Calu3 (cell line): ENCODE measurements at regions not wholly inside any gene's neighbourhood (a gene's known extent, or its start where the extent isn't known, plus 50 kb on each side); places are given as distances from the start of the nearest gene placed in this dataset.

ENCODE experiments used
- BruUV-seq: library from RNA; stranded (reverse); fragments of 400-500 nt; replicated peaks from 2 replicates; lab custom pipeline; 2021; lab: Mats Ljungman, UMichigan
- CTCF ChIA-PET: fragments of 300-600 bp; sonication (Branson Sonifier 250); formaldehyde crosslinking; loops from one replicate; lab custom pipeline; 2022; ENCODE audit warnings: antibody characterized with exemption; lab: Charles Lee
- DNase-seq: peaks from one replicate; pipeline ENCODE4 v3.0.0; 2022
- H3K27ac Mint-ChIP-seq: one replicate; pipeline ENCODE4 v1.8.0; 2022; ENCODE audit warnings: mixed read lengths; ENCODE audit not compliant: unreplicated experiment
- H3K27me3 Mint-ChIP-seq: one replicate; pipeline ENCODE4 v1.8.0; 2022; ENCODE audit warnings: mixed read lengths; ENCODE audit not compliant: unreplicated experiment
- H3K36me3 Mint-ChIP-seq: one replicate; pipeline ENCODE4 v1.8.0; 2022; ENCODE audit warnings: mild to moderate bottlenecking, moderate library complexity, mixed read lengths; ENCODE audit not compliant: insufficient read depth, unreplicated experiment
- H3K4me1 Mint-ChIP-seq: one replicate; pipeline ENCODE4 v1.8.0; 2022; ENCODE audit warnings: mild to moderate bottlenecking, low read depth, mixed read lengths; ENCODE audit not compliant: unreplicated experiment
- H3K4me3 Mint-ChIP-seq: one replicate; pipeline ENCODE4 v1.8.0; 2022; ENCODE audit warnings: mild to moderate bottlenecking, low read depth, moderate library complexity, mixed read lengths; ENCODE audit not compliant: unreplicated experiment
- H3K9me3 Mint-ChIP-seq: one replicate; pipeline ENCODE4 v1.8.0; 2022; ENCODE audit warnings: low read depth, mixed read lengths; ENCODE audit not compliant: unreplicated experiment
- CTCF ChIP-seq: fragments of 200-600 bp; IDR thresholded peaks from one replicate; pipeline ENCODE4 v1.8.0; 2022; ENCODE audit warnings: antibody characterized with exemption; ENCODE audit not compliant: unreplicated experiment
- intact Hi-C: fragments of 100-400 bp; cut with micrococcal nuclease; formaldehyde crosslinking; loops from one replicate; pipeline ENCODE4 v1.10.0; 2022; ENCODE audit not compliant: unreplicated experiment

DNA sequence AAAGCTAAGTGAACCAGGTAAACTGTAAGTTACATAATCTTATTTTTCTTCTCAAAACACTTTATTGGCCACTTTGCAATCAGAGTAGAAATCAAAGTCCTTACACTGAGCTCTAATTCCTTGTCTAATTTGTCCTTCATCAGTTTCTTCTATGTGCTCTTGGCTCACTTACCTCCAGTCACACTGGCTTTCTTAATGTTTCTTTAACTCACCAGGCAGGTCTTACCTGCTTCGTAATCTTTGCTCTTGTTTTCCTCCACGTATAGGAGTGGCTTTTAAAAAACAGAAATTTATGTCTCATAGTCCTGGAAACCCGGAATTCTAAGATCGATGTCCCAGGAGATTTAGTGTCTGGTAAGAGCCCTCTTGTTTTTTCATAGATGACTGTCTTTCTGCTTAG lies 1462.1 kb downstream of the FSTL5 start:
- H3K27me3 Mint-ChIP-seq: no peaks in the 10 kb centered on the region
- TF ChIP-seq CTCF: no peak
- CTCF ChIA-PET: no interaction called here
- no peaks in the 10 kb centered on the region for H3K9me3 Mint-ChIP-seq
- H3K4me3 Mint-ChIP-seq: no peak overlapping the region
- H3K4me1 Mint-ChIP-seq: peaks cover 18% of the 10 kb centered on the region
- intact Hi-C loops: no loop called here
- H3K36me3 Mint-ChIP-seq: peaks cover 5% of the 10 kb centered on the region
- H3K27ac Mint-ChIP-seq: peak overlapping the region; percentile 18
- DNase-seq: no peak
- BruUV-seq: no TSS peak

GRCh38 chr4:160709026-160709425 lies 1454.8 kb downstream of the FSTL5 start:
- H3K27ac Mint-ChIP-seq: no peak overlapping the region
- no peak for DNase-seq
- intact Hi-C loops: no loop called here
- CTCF ChIA-PET: no interaction called here
- no peak for TF ChIP-seq CTCF
- H3K27me3 Mint-ChIP-seq: no peaks in the 10 kb centered on the region
- no peak overlapping the region for H3K4me3 Mint-ChIP-seq
- H3K36me3 Mint-ChIP-seq: no peaks in the 10 kb centered on the region
- no peaks in the 10 kb centered on the region for H3K9me3 Mint-ChIP-seq
- H3K4me1 Mint-ChIP-seq: no peaks in the 10 kb centered on the region
- BruUV-seq: no TSS peak

GRCh38 chr4:160709546-160709945 lies 1454.3 kb downstream of the FSTL5 start:
- CTCF ChIA-PET: no interaction called here
- no peaks in the 10 kb centered on the region for H3K27me3 Mint-ChIP-seq
- no peak for TF ChIP-seq CTCF
- no peak overlapping the region for H3K27ac Mint-ChIP-seq
- BruUV-seq: no TSS peak
- no peak overlapping the region for H3K4me3 Mint-ChIP-seq
- intact Hi-C loops: no loop called here
- no peak for DNase-seq
- H3K4me1 Mint-ChIP-seq: no peaks in the 10 kb centered on the region
- H3K9me3 Mint-ChIP-seq: no peaks in the 10 kb centered on the region
- H3K36me3 Mint-ChIP-seq: no peaks in the 10 kb centered on the region

- Mint-ChIP-seq H3K4me1 (no peaks in the 10 kb centered on the region), H3K36me3 (no peaks in the 10 kb centered on the region), H3K27me3 (no peaks in the 10 kb centered on the region), H3K27ac (no peak overlapping the region), H3K4me3 (no peak overlapping the region), H3K9me3 (no peaks in the 10 kb centered on the region)
- DNase-seq: no peak
- TF ChIP-seq CTCF: no peak
- no TSS peak for BruUV-seq
- CTCF ChIA-PET: no interaction called here
- intact Hi-C loops: no loop called here
Measured at GRCh38 chr4:160716551-160716950, 1447.2 kb downstream of the FSTL5 start.
